Fibroblast of skin of scalp (primary cell): ENCODE measurements at regions not wholly inside any gene's neighbourhood (a gene's known extent, or its start where the extent isn't known, plus 50 kb on each side); places are given as distances from the start of the nearest gene placed in this dataset.
A peak's percentile ranks its signal among the peaks of the same experiment; 100 is the strongest.
"Not testable (repeated sequence)": the region's sequence is repeated elsewhere in the genome, so short reads cannot be mapped to it uniquely, and the experiment has no call there.

Experiments
- DNase-seq: peaks from one replicate; pipeline ENCODE4 v3.0.0-alpha.2; 2013

DNA sequence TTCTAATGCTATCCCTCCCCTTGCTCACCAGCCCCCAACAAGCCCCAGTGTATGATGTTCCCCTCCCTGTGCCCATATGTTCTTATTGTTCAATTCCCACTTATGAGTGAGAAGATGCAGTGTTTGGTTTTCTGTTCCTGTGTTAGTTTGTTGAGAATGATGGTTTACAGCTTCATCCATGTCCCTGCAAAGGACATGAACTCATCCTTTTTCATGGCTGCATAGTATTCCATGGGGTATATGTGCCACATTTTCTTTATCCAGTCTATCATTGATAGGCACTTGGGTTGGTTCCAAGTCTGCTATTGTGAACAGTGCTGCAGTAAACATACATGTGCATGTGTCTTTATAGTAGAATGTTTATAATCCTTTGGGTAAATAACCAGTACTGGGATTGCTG is 480.2 kb upstream of the PTCHD4 start:
- DNase-seq: not testable (repeated sequence)

- DNase-seq: no peak
These were observed 473.8 kb upstream of the PTCHD4 start for GRCh38 chr6:48584846-48585245.

DNA sequence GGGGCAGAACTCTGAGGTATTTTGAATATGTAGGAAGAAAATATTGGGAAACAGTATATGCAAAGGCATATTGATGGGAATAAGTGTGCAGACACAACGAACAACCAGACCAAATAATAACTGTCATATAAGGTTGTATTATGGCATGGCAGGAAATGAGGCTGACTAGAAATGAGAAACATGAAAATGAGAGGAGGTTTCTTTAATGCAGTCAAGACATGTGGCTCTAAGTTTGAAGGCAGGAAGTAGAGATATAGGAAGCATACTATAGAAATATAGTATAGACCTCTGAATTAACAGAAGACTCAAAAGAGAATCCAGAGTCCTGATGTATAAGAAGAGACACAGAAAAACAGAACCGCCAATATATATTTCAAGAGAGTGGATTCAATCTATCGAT is 459.7 kb upstream of the PTCHD4 start:
- DNase-seq: no peak

DNA sequence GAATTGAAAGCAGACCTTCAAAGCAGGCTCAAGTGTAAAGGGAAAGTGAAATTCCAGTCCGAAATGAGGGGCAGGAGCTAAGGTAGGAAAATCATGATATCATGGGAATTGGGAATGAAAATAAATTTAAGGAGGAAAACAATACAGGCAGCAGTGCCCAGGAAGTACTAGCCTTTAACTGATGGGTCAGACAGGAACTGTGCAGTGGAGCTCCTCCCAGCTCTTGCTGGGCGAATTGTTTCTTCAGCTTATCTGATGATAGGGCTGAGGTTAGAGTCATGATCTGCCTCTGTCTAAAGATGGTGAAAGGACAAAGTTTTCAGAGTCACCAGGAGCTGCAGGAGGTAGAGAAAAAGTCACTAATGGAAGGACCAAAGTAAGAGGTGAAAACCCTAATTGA is 457.9 kb upstream of the PTCHD4 start:
- no peak for DNase-seq

DNA sequence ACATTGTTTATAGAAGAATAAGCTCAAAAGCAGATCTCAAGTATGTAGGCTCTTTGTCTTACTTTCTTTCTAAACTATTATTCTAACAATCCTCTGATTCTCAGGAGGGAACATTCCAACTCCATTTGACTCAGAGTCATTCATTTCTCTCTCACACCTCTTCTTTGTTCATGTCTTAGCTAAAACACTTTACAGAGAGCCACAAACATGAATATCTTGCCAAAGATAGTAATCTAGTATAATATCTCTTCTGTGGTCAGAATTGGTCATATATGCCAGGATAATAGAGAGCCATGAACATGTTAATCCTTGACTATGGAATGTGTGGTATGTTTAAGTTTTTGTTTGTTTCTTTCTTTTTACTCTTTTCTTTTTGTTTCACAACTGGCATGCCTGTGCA is 456.0 kb upstream of the PTCHD4 start:
- no peak for DNase-seq

DNA sequence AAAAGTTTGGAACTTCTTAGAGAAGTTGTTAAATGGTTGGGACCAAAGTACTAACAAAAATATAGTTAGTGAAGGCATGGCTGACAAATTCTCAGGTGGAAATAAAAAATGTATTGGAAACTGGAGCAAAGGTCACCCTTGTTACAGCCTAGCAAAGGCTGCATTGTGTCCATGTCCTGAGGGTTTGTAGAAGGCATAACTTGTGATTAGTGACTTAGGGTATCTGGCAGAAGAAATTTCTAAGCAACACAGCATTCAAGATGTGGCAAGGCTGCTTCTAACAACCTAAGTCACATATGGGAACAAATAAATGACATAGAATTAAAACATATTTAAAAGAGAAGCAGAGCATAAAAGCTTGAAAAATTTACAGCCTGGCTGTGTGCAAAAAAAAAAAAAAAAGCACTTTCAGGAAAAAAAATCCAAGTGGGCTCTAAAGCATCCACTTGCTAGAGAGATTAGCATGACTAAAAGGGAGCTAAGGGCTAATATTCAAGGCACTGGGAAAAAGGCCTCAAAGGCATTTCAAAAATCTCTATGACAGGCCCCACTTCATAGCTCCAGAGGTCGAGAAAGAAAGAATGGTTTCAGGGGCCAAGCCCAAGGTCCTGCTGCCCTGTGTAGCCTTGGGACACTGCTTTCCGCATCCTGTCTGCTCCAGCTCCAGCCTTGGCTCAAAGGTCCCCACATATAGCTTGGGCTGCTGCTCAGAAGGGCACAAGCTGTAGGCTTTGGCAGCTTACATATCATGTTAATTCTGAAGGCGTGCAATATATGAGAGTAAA is 453.2 kb upstream of the PTCHD4 start:
- DNase-seq: no peak

DNA sequence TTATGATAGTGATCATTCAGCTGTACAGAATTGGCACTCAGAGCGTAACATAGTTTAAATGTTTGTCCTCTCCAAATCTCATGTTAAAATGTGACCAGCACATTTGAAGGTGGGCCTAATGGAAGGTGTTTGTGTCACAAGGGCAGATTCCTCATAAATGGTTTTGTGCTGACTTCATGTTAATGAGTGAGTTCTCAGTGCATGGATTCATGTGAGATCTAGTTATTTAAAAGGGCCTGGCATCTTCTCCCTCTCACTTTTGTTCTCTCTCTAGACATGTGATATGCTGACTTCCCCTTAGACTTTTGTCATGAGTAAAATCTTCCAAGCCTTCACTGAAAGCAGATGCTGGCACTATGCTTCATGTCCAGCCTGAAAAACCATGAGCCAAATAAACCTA is 452.4 kb upstream of the PTCHD4 start:
- no peak for DNase-seq

DNA sequence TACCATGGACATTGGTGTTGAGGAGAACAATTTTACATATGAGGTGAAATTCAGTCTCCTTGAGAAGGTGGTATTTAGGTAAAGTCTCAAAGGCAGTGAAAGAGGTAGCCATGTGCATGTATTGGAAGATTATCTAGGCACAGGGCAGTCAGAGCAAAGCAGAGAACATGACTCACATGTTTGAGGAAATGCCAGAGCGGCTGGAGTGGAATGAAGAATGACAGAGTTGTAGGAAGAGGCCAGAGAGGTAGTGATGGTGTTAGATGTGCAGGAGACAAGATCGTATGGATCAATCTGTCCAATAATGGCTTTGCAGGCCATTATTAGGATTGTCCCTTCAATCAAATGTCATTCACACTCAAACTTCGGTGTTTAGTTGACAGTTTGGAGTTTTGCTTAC is 449.4 kb upstream of the PTCHD4 start:
- DNase-seq: peak; percentile 6

DNA sequence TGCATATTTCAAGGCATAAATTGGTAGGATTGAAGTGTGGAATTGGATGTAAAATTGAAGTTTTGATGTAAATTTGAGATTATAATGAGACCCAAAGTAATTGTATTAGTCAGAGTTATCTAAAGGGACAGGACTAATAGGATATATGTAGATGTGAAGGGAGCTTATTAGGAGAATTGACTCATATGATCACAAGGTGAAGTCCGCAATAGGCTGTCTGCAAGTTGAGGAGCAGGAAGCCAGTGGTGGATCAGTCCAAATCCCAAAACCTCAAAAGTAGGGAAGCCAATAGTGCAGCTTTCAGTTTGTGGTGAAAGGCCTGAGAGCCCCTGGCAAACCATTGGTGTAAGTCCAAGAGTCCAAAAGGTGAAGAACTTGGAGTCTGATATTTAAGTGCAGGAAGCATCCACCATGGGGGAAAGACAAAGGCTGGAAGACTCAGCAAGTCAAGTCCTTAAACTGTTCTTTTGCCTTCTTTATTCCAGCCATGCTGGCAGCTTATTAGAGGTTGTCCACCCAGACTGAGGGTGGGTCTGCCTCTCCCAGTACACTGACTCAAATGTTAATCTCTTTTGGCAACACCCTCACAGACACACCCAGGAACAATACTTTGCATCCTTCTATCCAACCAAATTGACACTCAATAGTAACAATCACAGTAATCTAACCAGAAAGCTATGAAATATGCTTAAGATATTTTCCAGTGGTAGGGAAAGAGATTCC is 442.6 kb upstream of the PTCHD4 start:
- DNase-seq: no peak

DNA sequence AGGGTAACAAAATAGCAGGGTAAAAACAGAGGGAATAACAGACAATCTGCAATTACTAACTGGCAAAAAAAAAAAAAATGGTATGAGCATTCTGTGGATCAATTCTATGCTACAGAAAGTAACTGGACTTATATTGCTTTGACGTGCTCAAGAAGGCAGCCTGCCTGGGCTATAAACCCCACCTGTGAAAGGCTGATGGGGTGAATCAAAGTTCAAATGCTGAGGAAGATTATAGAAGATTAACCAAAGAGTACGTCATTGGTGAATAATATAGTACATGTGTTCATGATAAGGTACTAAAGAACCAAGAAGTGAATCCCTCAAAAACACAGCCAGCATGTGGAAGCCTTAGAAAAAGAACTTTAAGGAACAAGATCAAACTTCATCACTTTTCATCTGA is 441.9 kb upstream of the PTCHD4 start:
- no peak for DNase-seq

DNA sequence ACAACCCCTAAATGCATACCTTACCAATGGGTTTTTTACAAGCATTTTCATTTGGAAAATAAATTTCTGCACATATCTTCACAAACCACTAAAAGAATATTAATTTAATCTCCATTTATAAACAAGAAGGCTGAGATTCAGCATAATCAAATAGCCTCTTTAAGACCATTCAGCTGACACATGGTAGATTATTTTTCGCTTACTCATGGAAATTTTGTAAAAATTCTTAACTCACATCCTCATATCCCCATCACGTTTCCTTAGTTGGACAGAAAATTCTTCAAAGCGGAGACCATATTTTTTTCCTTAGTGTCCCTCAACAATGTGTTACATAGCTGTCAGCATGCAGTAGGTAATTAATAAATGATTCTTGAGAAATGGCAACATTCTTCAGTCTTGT is 439.6 kb upstream of the PTCHD4 start:
- DNase-seq: no peak

DNA sequence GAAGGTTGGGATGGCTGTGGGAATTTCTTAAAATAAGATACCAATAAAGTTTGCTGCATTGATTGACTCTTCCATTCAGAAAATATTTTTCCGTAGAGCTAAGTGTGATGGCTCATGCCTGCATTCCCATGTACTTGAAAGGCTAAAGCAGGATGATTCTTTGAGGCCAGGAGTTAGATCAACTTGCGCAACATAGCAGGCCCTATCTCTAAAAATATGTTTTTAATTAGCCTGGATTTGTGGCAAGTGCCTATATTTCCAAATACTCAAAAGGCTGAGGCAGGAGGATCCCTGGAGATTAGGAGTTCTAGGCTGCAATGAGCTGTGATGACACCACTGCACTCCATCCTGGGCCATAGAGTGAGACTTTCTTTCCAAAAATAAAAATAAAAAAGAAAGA is 431.2 kb upstream of the PTCHD4 start:
- DNase-seq: no peak

- no peak for DNase-seq
These were observed 430.7 kb upstream of the PTCHD4 start for GRCh38 chr6:48541649-48542048.

GRCh38 chr6:48535582-48536009 is 424.6 kb upstream of the PTCHD4 start:
- peak; percentile 7 for DNase-seq

DNA sequence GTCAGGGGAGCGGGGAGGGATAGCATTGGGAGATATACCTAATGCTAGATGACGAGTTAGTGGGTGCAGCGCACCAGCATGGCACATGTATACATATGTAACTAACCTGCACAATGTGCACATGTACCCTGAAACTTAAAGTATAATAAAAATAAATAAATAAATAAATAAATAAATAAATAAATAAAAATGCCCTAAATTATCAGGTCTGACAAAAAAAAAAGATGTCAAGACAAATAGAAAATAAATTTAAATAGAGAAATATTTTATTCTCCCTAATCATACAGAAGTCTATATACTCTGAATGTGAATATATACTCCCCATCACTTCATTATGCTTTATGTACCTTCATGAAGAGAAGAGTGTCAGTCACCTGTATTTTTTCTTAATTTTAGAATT is 420.0 kb upstream of the PTCHD4 start:
- not testable (repeated sequence) for DNase-seq

DNA sequence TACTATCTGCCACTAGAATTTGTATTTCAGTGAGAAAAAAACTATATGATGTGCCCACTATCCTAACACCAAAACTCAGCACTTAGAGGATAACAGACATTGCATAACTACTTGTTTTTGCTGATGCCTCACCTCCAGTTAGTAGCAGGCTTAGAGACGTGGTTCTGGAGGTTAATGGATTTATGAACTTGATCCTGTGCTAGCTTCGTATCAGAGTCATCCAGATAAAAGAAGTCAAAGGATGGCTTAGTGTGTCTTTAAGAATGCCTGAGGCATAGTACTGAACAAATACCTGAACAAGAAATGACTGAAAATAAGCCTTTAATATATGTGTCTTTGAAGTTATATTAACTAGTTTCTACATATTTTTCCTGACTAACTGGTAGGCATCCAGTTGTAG is 414.9 kb upstream of the PTCHD4 start:
- no peak for DNase-seq

DNA sequence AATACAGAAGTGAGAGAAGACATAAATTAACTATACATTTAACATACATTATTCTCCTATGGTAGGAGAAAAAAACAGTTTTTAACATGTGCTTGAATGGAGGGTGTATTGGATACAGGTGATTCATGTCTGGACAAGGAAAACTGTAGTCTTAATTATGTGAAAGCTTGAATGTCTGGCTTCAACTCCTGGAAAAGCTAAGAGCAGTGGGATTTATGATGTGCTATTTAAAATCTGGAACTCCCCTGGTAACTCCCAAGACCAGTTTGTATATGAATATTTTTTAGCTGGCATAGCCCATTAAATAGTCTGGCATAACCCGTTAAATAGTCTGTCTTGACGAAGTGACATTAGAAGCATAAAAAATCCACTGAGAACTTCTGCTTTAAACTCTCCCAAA is 410.0 kb upstream of the PTCHD4 start:
- DNase-seq: no peak

DNA sequence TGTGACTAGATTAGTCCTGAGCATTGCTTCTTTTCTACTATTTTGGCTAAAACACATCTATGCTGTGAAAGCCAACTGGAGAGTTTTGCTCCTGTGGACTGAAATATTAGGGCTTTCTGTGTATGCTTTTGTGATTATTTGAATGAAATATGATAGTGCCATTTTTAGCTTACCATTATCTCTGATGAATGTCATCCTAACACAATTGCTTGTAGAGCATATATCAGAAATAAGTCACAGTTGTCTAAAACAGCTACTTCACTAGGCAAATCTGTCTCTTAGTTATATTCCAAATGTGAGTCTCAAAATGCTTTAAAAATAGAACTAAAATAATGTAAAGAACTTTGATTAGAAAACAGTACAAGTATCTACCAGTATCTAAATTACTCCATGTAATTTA is 401.4 kb upstream of the PTCHD4 start:
- no peak for DNase-seq

- DNase-seq: no peak
These were observed 400.4 kb upstream of the PTCHD4 start for GRCh38 chr6:48511378-48511777.

GRCh38 chr6:48505621-48506020 is 394.6 kb upstream of the PTCHD4 start:
- no peak for DNase-seq

- not testable (repeated sequence) for DNase-seq
These were observed 382.4 kb upstream of the PTCHD4 start for GRCh38 chr6:48493432-48493831.

DNA sequence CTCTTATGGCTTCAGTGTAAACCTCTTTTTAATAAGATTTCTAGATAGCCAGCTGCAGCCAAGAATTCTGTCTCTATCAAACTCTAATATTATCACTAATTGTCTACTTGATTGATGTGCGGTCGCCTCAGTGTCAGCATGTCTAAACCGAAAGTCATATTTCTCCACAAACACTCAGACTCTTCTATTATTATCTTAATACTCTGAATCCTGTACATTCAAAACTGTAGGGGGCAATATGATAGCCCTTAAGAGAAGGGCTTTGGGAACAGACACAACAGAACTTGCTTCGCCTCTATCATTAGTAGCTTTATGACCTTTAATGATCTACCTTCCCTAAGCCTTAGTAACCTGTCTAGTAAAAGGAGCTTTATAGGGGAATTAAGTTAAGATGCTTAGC is 379.7 kb upstream of the PTCHD4 start:
- no peak for DNase-seq

GRCh38 chr6:48486876-48487275 is 375.9 kb upstream of the PTCHD4 start:
- no peak for DNase-seq

GRCh38 chr6:48486373-48486772 is 375.4 kb upstream of the PTCHD4 start:
- DNase-seq: no peak
